ENCODE measurements at regions not wholly inside any gene's neighbourhood (a gene's known extent, or its start where the extent isn't known, plus 50 kb on each side); places are given as distances from the start of the nearest gene placed in this dataset.

- ChIA-PET CTCF (no interaction called here), POLR2A (interaction anchor here (0.5 kb wide), 1 partner anchor 10 kb away, joined by 7 read pairs; no protein-coding TSS in a partner anchor)
- DNase-seq (ENCODE audit: low read depth, low spot score), result no peak
- Histone ChIP-seq H3K9me3 (ENCODE audit: control insufficient read depth, insufficient read depth, low read depth, low read length) (no peaks in the 10 kb centered on the region), H3K36me3 (ENCODE audit: control insufficient read depth, insufficient read depth, low read length) (no peaks in the 10 kb centered on the region), H3K27ac (ENCODE audit: low read length) (no peak overlapping the region), H3K4me3 (ENCODE audit: low read depth in 2 of 2, low read length in 2 of 2) (no peak overlapping the region), H3K27me3 (ENCODE audit: control insufficient read depth, insufficient read depth, low read length) (no peaks in the 10 kb centered on the region), H3K4me1 (ENCODE audit: control insufficient read depth, insufficient read depth, low read length) (no peaks in the 10 kb centered on the region)
- in situ Hi-C loops (cut with HindIII; ENCODE audit: low pct_unique_long_range_greater_than_20kb, low sequenced_read_pairs) (no loop called here), intact Hi-C loops (cut with micrococcal nuclease; ENCODE audit: unreplicated experiment) (no loop called here)
- TF ChIP-seq SIN3A (IDR thresholded peaks at IDR 0.05; ENCODE audit: borderline replicate concordance, insufficient read depth, low read depth, low read length) (no peak), TCF7L2 (IDR thresholded peaks at IDR 0.05; ENCODE audit: low read depth, low read length) (no peak), POLR2AphosphoS5 (IDR thresholded peaks at IDR 0.05; ENCODE audit: low read depth, low read length) (no peak), REST (IDR thresholded peaks at IDR 0.05; ENCODE audit: insufficient read depth in 1 of 2, low read depth in 2 of 2, low read length in 1 of 2) (no peak)
- TF ChIP-seq, protein P1, sequence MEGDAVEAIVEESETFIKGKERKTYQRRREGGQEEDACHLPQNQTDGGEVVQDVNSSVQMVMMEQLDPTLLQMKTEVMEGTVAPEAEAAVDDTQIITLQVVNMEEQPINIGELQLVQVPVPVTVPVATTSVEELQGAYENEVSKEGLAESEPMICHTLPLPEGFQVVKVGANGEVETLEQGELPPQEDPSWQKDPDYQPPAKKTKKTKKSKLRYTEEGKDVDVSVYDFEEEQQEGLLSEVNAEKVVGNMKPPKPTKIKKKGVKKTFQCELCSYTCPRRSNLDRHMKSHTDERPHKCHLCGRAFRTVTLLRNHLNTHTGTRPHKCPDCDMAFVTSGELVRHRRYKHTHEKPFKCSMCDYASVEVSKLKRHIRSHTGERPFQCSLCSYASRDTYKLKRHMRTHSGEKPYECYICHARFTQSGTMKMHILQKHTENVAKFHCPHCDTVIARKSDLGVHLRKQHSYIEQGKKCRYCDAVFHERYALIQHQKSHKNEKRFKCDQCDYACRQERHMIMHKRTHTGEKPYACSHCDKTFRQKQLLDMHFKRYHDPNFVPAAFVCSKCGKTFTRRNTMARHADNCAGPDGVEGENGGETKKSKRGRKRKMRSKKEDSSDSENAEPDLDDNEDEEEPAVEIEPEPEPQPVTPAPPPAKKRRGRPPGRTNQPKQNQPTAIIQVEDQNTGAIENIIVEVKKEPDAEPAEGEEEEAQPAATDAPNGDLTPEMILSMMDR (IDR thresholded peaks at IDR 0.05), result no peak
- BruUV-seq (replicated peaks), result no TSS peak
- ATAC-seq, result no peak
Measured at GRCh38 chr2:238655198-238655860, 192.6 kb upstream of the TWIST2 start.

GRCh38 chr2:238655974-238656722 is 191.7 kb upstream of the TWIST2 start:
- ChIA-PET CTCF (no interaction called here), POLR2A (interaction anchor here (0.5 kb wide), 1 partner anchor 11 kb away, joined by 7 read pairs; no protein-coding TSS in a partner anchor)
- in situ Hi-C loops (cut with HindIII; ENCODE audit: low pct_unique_long_range_greater_than_20kb, low sequenced_read_pairs), result no loop called here
- BruUV-seq (replicated peaks), result no TSS peak
- DNase-seq (ENCODE audit: low read depth, low spot score) (no peak), ATAC-seq (no peak)
- Histone ChIP-seq H3K4me1 (ENCODE audit: control insufficient read depth, insufficient read depth, low read length) (no peaks in the 10 kb centered on the region), H3K9me3 (ENCODE audit: control insufficient read depth, insufficient read depth, low read depth, low read length) (no peaks in the 10 kb centered on the region), H3K27me3 (ENCODE audit: control insufficient read depth, insufficient read depth, low read length) (no peaks in the 10 kb centered on the region), H3K4me3 (ENCODE audit: low read depth in 2 of 2, low read length in 2 of 2) (no peak overlapping the region), H3K36me3 (ENCODE audit: control insufficient read depth, insufficient read depth, low read length) (no peaks in the 10 kb centered on the region), H3K27ac (ENCODE audit: low read length) (no peak overlapping the region)
- TF ChIP-seq, protein P1 (IDR thresholded peaks at IDR 0.05), result no peak
- no peak for TF ChIP-seq REST (IDR thresholded peaks at IDR 0.05; ENCODE audit: insufficient read depth in 1 of 2, low read depth in 2 of 2, low read length in 1 of 2)
- TF ChIP-seq TCF7L2 (IDR thresholded peaks at IDR 0.05; ENCODE audit: low read depth, low read length), result no peak
- no peak for TF ChIP-seq SIN3A (IDR thresholded peaks at IDR 0.05; ENCODE audit: borderline replicate concordance, insufficient read depth, low read depth, low read length)
- intact Hi-C loops (cut with micrococcal nuclease; ENCODE audit: unreplicated experiment), result no loop called here
